GM18520 (cell line): ENCODE measurements at regions not wholly inside any gene's neighbourhood (a gene's known extent, or its start where the extent isn't known, plus 50 kb on each side); places are given as distances from the start of the nearest gene placed in this dataset.
A peak's percentile ranks its signal among the peaks of the same experiment; 100 is the strongest.
"Not testable (repeated sequence)": the region's sequence is repeated elsewhere in the genome, so short reads cannot be mapped to it uniquely, and the experiment has no call there.

Source experiments
- ATAC-seq: cut with Tn5 transposase; IDR thresholded peaks from one replicate; pipeline ENCODE4 v1.9.1; 2021; ENCODE audit not compliant: unreplicated experiment

- ATAC-seq = peak; percentile 68
Measured at GRCh38 chr3:27632431-27633223, 89.5 kb downstream of the EOMES start.

GRCh38 chr3:27630885-27631284 lies 91.2 kb downstream of the EOMES start:
- peak; percentile 69 for ATAC-seq

- no peak for ATAC-seq
Measured at GRCh38 chr3:27629366-27629765, 92.8 kb downstream of the EOMES start.

GRCh38 chr3:27628026-27628750 lies 93.9 kb downstream of the EOMES start:
- ATAC-seq = no peak

- no peak for ATAC-seq
Measured at GRCh38 chr3:27626596-27627118, 95.5 kb downstream of the EOMES start.

GRCh38 chr3:27625864-27626263 lies 96.3 kb downstream of the EOMES start:
- no peak for ATAC-seq

GRCh38 chr3:27623085-27623753 lies 98.9 kb downstream of the EOMES start:
- ATAC-seq = no peak

GRCh38 chr3:27617552-27617951 lies 104.6 kb downstream of the EOMES start:
- no peak for ATAC-seq

- ATAC-seq = no peak
Measured at GRCh38 chr3:27616031-27616430, 106.1 kb downstream of the EOMES start.

- no peak for ATAC-seq
Measured at GRCh38 chr3:27615555-27615954, 106.6 kb downstream of the EOMES start.

- no peak for ATAC-seq
Measured at GRCh38 chr3:27614592-27614991, 107.5 kb downstream of the EOMES start.

GRCh38 chr3:27613846-27614500 lies 108.2 kb downstream of the EOMES start:
- no peak for ATAC-seq

- ATAC-seq = peak; percentile 63
Measured at GRCh38 chr3:27610800-27611525, 111.2 kb downstream of the EOMES start.

GRCh38 chr3:27607370-27607769 lies 114.8 kb downstream of the EOMES start:
- ATAC-seq = no peak

GRCh38 chr3:27606537-27606936 lies 115.6 kb downstream of the EOMES start:
- ATAC-seq = no peak

- ATAC-seq = not testable (repeated sequence)
Measured at GRCh38 chr3:27601311-27601710, 117.1 kb upstream of the SLC4A7 start.

- ATAC-seq = not testable (repeated sequence)
Measured at GRCh38 chr3:27599741-27600140, 115.6 kb upstream of the SLC4A7 start.

- no peak for ATAC-seq
Measured at GRCh38 chr3:27596921-27597320, 112.7 kb upstream of the SLC4A7 start.

- no peak for ATAC-seq
Measured at GRCh38 chr3:27596334-27596841, 112.2 kb upstream of the SLC4A7 start.

GRCh38 chr3:27594096-27594690 lies 110.0 kb upstream of the SLC4A7 start:
- ATAC-seq = no peak
